ENCODE measurements at regions not wholly inside any gene's neighbourhood (a gene's known extent, or its start where the extent isn't known, plus 50 kb on each side); places are given as distances from the start of the nearest gene placed in this dataset.
"Not testable (repeated sequence)": the region's sequence is repeated elsewhere in the genome, so short reads cannot be mapped to it uniquely, and the experiment has no call there.

DNA sequence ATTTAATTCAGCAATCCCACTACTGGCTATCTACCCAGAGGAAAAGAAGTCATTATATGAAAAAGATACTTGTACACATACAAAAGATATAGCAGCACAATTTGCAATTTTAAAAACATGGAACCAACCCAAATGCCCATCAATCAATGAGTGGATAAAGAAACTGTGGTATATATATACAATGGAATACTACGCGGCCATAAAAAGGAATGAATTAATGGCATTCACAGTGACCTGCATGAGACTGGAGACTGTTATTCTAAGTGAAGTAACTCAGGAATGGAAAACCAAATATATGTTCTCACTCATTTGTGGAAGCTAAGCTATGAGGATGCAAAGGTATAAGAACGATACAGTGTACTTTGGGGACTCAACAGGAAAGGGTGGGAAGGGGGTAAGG lies 102.8 kb upstream of the KCNMA1 start:
- Mint-ChIP-seq H3K9me3 (peaks cover 51% of the 10 kb centered on the region), H3K36me3 (ENCODE audit: low read depth) (peaks cover 24% of the 10 kb centered on the region)
- not testable (repeated sequence) for DNase-seq; H3K4me3 Mint-ChIP-seq; H3K27ac Mint-ChIP-seq; H3K4me1 Mint-ChIP-seq; H3K27me3 Mint-ChIP-seq (ENCODE audit: low read depth, poor library complexity)

DNA sequence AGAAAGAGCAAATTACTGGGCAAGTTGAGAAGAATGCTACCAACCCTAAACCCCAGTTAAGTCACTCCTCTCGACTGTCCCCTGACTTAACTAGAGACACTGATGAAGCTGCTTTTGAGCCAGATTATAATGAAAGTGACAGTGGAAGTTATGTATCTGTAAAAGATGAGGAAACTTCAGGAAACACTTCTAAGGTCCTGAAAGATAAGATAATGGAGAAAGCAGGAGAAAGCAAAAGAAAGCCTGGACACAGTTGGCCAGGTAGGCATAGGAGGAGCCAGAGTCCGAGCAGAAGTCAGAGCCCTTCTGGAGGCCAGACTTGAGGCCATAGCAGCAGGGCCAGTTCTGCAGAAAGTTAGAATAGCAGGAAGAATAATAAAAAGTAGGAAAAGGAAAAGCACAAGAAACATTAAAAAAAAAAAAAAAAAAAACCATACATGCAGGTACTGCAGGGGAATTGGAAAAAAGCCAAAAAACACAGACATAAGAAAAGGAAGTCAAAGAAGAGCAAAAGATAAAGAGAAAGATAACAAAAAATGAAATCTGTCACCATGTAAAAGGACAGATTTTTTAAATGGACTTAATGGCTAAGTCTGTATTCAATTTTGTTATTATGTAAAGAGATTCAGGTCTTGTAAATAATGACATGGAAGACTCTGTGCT lies 101.0 kb upstream of the KCNMA1 start:
- Mint-ChIP-seq H3K36me3 (ENCODE audit: low read depth) (peaks cover 24% of the 10 kb centered on the region), H3K27ac (no peak overlapping the region), H3K9me3 (peaks cover 56% of the 10 kb centered on the region), H3K4me1 (no peaks in the 10 kb centered on the region), H3K4me3 (no peak overlapping the region), H3K27me3 (ENCODE audit: low read depth, poor library complexity) (no peaks in the 10 kb centered on the region)
- TF ChIP-seq, protein P1, sequence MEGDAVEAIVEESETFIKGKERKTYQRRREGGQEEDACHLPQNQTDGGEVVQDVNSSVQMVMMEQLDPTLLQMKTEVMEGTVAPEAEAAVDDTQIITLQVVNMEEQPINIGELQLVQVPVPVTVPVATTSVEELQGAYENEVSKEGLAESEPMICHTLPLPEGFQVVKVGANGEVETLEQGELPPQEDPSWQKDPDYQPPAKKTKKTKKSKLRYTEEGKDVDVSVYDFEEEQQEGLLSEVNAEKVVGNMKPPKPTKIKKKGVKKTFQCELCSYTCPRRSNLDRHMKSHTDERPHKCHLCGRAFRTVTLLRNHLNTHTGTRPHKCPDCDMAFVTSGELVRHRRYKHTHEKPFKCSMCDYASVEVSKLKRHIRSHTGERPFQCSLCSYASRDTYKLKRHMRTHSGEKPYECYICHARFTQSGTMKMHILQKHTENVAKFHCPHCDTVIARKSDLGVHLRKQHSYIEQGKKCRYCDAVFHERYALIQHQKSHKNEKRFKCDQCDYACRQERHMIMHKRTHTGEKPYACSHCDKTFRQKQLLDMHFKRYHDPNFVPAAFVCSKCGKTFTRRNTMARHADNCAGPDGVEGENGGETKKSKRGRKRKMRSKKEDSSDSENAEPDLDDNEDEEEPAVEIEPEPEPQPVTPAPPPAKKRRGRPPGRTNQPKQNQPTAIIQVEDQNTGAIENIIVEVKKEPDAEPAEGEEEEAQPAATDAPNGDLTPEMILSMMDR (IDR thresholded peaks at IDR 0.05): no peak
- no peak for DNase-seq

DNA sequence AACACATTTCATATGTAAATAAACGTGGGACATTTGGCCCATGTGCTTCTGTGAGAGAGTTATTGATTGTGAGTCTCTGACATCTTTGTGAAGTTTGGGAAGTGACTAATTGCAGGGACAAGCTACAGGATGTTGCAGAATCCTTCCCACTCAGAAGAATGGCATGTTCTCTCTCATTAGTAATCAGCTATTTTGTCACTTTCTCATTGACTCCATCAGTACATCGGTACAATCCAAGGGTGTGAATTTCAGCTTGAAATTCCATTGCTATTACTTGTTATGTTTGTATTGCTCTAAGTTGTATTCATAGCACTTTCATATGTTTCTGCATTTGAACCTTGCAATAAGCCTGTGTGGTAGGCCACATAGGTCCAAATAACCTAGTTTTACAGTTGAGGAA lies 100.0 kb upstream of the KCNMA1 start:
- no peaks in the 10 kb centered on the region for H3K27me3 Mint-ChIP-seq (ENCODE audit: low read depth, poor library complexity)
- H3K36me3 Mint-ChIP-seq (ENCODE audit: low read depth): peaks cover 24% of the 10 kb centered on the region
- TF ChIP-seq, protein P1 (IDR thresholded peaks at IDR 0.05): no peak
- peaks cover 56% of the 10 kb centered on the region for H3K9me3 Mint-ChIP-seq
- H3K27ac Mint-ChIP-seq: no peak overlapping the region
- H3K4me1 Mint-ChIP-seq: peaks cover 7% of the 10 kb centered on the region
- DNase-seq: no peak
- H3K4me3 Mint-ChIP-seq: no peak overlapping the region

DNA sequence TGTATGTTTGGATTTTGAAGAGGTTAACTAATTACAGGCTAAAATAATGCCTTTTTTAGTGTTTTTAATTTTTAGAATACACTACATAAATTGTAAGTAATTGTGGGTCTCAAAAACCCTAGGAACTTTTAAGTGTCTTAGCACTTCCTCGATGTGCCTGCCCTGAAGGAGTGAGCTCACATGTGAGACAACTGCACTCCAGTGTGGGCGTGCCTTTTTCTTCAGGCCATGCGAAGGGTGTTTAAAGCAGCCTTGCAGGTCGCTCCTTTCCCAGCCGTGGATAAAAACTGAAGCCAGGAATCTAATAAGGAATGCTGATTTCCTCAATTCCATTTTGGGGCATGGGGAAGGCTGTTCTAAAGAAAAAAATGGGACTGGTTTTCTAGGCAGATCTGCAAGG lies 97.5 kb upstream of the KCNMA1 start:
- Mint-ChIP-seq H3K9me3 (peaks cover 48% of the 10 kb centered on the region), H3K4me1 (peaks cover 16% of the 10 kb centered on the region), H3K36me3 (ENCODE audit: low read depth) (peaks cover 18% of the 10 kb centered on the region)
- H3K4me3 Mint-ChIP-seq; DNase-seq; H3K27me3 Mint-ChIP-seq (ENCODE audit: low read depth, poor library complexity); H3K27ac Mint-ChIP-seq: not testable (repeated sequence)

DNA sequence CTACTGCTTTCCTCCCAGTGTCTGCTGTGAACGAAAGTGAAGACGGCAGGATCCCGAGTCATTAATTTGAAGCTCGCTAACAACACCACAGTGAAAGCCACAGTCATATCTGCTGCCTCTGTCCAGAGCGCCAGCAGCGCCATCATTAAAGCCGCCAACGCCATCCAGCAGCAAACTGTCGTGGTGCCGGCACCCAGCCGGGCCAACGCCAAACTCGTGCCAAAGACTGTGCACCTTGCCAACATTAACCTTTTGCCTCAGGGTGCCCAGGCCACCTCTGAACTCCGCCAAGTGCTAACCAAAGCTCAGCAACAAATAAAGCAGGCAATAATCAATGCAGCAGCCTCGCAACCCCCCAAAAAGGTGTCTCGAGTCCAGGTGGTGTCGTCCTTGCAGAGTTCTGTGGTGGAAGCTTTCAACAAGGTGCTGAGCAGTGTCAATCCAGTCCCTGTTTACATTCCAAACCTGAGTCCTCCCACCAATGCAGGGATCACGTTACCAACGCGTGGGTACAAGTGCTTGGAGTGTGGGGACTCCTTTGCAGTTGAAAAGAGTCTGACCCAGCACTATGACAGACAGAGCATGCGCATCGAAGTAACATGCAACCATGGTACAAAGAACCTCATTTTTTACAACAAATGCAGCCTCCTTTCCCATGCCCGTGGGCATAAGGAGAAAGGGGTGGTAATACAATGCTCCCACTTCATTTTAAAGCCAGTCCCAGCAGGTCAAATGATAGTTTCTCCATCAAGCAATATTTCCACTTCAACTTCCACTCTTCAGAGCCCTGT lies 94.8 kb upstream of the KCNMA1 start:
- no peak overlapping the region for H3K4me3 Mint-ChIP-seq
- peaks cover 6% of the 10 kb centered on the region for H3K36me3 Mint-ChIP-seq (ENCODE audit: low read depth)
- no peaks in the 10 kb centered on the region for H3K27me3 Mint-ChIP-seq (ENCODE audit: low read depth, poor library complexity)
- peaks cover 16% of the 10 kb centered on the region for H3K4me1 Mint-ChIP-seq
- peaks cover 24% of the 10 kb centered on the region for H3K9me3 Mint-ChIP-seq
- no peak for DNase-seq
- TF ChIP-seq, protein P1 (IDR thresholded peaks at IDR 0.05): no peak
- no peak overlapping the region for H3K27ac Mint-ChIP-seq

DNA sequence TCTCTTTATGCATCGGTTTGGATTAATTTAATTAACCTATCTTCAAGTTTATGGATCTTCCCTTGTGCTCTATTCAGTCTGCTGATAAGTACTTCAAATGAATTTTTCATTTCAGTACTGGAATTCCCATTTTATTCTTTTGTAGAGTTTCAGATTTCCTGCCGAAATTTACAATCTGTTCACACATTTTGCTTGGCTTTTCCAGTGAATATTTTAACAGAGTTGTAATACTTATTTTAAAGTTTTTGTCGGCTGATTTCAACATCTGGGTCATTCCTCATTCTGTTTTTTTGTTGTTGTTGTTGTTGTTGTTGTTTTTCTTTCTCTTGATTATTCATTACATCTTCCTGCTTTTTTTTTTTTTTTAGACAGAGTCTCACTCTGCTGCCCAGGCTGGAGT lies 89.9 kb upstream of the KCNMA1 start:
- Mint-ChIP-seq H3K4me1 (peaks cover 25% of the 10 kb centered on the region), H3K4me3 (no peak overlapping the region), H3K36me3 (ENCODE audit: low read depth) (no peaks in the 10 kb centered on the region), H3K27ac (no peak overlapping the region), H3K27me3 (ENCODE audit: low read depth, poor library complexity) (no peaks in the 10 kb centered on the region), H3K9me3 (peaks cover 10% of the 10 kb centered on the region)
- TF ChIP-seq, protein P1 (IDR thresholded peaks at IDR 0.05): no peak
- no peak for DNase-seq

DNA sequence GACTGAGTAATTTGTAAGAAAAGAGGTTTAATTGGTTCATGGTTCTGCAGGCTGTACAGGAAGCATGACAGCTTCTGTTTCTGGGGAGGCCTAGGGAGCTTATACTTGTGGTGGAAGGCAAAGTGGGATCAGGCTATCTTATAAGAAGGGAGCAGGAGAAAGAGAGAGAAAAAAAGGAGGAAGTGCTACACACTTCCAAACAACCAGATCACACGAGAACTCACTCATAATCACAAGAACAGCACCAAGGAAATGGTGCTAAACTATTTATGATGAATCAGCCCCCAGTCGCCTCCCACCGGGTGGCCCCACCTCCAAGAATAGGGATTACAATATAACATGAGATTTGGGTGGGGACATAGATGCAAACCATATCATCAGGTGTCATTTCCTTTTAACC lies 89.1 kb upstream of the KCNMA1 start:
- Mint-ChIP-seq H3K4me3 (no peak overlapping the region), H3K36me3 (ENCODE audit: low read depth) (no peaks in the 10 kb centered on the region), H3K4me1 (peaks cover 22% of the 10 kb centered on the region), H3K27me3 (ENCODE audit: low read depth, poor library complexity) (no peaks in the 10 kb centered on the region), H3K27ac (no peak overlapping the region), H3K9me3 (peaks cover 10% of the 10 kb centered on the region)
- TF ChIP-seq, protein P1 (IDR thresholded peaks at IDR 0.05): no peak
- DNase-seq: no peak
